ENCODE measurements at regions not wholly inside any gene's neighbourhood (a gene's known extent, or its start where the extent isn't known, plus 50 kb on each side); places are given as distances from the start of the nearest gene placed in this dataset.

DNA sequence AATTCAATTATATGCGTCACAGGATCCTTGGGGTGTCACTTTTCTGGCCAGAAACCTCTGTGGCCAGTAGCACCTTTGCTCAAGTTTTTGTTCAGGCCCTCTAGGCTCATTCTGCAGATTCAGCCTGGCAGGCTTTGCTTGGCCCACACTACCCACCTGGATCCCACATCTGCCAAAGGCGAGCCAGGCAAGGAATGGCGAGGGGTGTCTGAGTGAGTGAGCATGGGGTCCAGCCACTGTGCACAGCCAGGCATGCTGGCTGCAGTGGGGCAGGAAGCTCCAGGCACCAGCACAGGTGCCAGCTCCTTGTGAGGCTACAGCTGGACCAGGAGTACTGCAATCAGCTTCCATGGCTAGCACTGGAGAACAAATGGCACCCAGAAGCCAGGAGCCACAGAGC lies 914.9 kb downstream of the FSTL5 start:
- TF ChIP-seq, protein P1, sequence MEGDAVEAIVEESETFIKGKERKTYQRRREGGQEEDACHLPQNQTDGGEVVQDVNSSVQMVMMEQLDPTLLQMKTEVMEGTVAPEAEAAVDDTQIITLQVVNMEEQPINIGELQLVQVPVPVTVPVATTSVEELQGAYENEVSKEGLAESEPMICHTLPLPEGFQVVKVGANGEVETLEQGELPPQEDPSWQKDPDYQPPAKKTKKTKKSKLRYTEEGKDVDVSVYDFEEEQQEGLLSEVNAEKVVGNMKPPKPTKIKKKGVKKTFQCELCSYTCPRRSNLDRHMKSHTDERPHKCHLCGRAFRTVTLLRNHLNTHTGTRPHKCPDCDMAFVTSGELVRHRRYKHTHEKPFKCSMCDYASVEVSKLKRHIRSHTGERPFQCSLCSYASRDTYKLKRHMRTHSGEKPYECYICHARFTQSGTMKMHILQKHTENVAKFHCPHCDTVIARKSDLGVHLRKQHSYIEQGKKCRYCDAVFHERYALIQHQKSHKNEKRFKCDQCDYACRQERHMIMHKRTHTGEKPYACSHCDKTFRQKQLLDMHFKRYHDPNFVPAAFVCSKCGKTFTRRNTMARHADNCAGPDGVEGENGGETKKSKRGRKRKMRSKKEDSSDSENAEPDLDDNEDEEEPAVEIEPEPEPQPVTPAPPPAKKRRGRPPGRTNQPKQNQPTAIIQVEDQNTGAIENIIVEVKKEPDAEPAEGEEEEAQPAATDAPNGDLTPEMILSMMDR (IDR thresholded peaks at IDR 0.05): no peak
- TF ChIP-seq EZH2phosphoT487 (IDR thresholded peaks at IDR 0.05): no peak

All from neural progenitor cell (in vitro differentiated cells).